HG02759 (cell line): ENCODE measurements at regions not wholly inside any gene's neighbourhood (a gene's known extent, or its start where the extent isn't known, plus 50 kb on each side); places are given as distances from the start of the nearest gene placed in this dataset.

Experiments
- ATAC-seq: cut with Tn5 transposase; IDR thresholded peaks from one replicate; pipeline ENCODE4 v1.9.1; 2021; ENCODE audit warnings: mild to moderate bottlenecking, moderate library complexity; ENCODE audit not compliant: unreplicated experiment

DNA sequence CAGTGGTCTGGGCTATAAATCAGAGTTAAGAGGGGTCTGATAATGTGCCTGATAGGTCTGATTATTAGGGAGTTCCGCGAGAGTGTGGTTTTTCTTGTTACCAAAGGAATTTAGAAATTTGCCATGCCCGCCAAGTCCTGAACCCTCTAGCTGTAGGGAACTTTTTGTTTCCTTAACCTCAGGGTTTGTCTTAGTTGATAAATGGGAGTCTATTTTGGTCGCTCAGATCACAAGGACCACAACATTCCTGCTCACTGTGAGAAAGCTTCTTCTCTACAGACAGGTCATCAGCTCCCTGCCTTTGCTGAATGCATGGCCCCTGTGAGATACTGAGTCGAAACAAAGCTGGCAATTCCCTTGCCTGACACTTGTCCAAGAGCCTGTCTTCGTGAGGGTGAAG, 497.8 kb downstream of the HS3ST4 start:
- no peak for ATAC-seq

DNA sequence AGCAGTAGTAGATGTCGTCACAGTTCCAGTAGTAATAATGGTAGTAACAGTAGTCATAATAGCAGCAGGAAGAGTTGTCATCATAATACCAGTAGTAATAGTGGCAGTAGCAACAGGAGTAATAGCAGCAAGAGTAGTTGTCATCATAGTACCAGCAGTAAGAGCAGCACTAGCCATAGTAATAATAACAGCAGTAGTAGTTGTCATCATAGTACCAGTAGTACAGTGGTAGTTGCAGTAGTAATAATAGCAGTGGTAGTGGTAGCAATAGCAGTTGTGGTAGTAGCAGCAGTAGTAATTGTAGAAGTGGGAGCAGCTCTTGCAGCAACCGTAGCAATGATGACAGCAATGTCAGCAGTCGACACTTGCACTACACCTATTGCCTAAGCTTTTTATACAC, 502.8 kb downstream of the HS3ST4 start:
- ATAC-seq: no peak

DNA sequence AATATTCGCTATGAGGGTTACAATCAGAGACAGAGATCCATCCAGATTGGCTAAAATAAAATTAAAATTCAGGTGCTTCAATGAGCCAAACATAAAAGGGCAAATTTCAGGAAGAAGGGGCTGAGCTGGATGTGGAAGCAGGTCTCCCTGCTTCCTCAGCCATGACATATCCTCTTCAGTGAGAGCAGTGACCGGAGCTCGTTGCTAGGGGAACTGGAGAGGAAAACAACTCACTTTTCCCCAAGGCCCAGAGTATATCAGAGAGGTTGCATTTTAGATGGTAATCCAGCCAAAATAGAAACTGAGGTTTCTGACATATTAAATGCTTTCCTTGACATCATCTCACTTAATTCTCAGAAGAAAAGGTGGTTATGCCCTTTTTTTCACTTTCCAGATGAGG, 503.5 kb downstream of the HS3ST4 start:
- no peak for ATAC-seq

DNA sequence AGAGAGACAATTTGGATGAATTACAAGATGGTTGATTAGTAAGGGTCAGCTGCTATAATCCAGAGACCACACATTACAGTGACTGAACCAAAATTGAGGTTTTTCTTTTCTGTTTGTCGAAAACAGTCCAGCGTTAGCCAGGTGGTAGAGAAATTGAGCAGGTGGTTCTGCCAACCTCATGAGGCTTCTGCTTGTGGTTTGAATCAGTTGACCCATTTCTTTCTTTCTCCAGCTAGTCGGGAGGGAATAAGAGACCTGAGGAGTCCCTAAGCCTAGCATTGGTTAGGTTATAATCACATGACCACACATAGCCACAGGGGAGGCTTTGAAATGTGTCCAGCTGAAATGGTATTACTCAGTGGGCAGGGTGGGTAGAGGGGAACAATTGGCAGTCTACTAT, 504.6 kb downstream of the HS3ST4 start:
- ATAC-seq: no peak

DNA sequence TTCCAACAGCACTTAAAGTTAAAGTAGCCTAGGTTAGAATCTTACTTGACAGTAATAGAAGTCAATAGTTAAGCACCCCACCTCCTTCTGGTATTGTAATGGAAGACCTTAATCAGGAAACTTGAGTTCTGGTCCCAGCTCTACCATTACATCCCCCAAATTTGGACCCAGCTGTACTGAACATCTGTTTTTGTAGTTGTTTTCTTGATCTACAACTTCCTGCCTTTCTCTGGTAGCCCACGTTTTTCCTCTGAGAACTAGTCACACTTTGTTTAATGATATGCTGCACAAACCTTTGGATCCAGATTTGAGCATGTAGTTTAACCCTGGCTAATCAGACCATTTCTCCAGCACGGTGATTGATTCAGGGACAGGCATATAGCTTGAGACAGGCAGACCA, 505.0 kb downstream of the HS3ST4 start:
- ATAC-seq: no peak

DNA sequence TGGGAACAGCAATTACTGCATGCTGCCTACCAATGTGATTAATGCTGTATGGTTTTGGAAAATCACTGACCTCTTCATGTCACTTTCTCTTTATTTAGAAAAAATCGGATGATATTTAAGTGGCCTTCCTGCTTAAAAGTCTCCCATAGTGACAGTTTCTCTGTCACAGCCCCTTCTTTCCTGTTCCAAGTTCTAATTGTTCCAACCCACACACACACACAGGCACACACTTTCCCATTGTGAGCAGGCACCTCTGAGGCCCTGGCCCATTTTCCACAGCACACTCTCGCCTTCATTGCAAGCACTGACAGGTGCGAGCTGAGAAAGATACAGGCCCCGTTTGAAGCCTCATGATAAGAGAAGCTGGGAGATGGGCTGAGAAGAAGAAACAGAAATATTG, 505.9 kb downstream of the HS3ST4 start:
- no peak for ATAC-seq

DNA sequence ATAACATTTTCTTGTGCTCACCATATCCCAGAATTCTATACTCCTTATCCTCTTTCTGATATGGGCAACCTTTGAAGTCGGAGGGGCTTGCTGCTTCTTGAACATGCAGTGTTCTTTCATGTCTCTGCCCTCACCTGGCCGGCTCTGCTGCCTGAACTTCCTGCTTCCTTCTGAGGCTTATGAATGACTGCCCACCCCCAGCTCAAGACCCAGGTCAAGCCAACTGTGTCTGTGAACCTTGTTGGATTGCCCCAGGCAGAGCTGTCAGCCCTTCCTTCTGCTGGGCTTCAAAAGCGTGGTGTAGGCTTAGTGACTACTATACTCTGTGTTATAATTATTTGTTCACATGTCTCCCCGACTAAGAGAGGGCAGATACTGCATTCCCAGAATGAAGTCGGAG, 506.5 kb downstream of the HS3ST4 start:
- no peak for ATAC-seq

DNA sequence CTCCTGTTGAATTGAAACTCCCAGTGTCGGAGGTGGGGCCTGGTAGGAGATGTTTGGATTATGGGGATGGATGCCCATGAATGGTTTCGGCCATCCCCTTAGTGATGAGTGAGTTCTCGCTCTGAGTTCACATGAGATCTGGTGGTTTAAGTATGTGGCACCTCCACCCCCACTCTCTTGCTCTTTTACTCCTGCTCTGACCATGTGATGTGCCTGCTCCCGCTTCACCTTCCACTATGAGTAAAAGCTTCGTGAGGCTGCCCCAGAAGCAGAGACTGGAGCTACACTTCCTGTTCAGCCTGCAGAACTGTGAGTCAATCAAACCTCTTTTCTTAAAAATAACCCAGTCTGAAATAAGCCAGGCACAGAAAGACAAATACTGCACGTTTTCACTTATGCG, 512.4 kb downstream of the HS3ST4 start:
- no peak for ATAC-seq

DNA sequence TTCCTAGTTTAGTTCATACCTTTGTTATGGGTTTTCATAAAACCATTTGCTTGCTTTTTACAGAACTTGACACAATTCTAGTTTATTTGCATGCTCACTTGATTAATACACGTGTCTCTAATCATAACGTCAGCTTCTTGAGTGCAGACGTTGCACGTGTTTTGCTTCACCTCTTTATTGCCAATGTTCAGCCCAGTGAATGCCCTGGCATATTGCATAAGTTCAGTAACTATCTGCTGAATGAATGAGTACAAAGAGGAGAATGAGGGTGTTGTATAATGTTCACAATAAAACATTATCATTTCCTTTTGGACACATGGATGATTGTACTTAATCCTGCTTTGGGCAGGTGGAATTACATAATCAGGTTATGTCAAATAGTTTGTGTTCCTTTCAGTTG, 519.8 kb downstream of the HS3ST4 start:
- ATAC-seq: no peak

DNA sequence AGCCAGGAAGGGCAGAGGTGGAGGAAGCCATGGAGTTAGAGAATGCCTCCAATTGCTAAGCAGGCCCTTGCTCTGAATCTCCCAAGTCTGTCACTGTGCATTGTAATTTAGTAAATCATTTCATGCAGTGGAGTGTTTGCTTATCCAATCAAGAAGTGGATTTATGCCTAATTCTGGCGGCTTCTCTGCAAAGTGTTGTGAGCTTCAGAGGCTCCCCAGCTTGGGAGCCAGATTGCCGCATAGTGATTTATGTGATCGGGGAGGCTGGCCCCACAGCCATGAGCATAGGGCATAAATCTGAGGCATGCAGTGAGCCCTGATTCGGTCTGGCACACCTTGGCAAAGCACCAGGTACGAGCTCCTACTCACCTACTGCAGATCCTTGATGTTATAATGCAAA, 520.8 kb downstream of the HS3ST4 start:
- no peak for ATAC-seq

DNA sequence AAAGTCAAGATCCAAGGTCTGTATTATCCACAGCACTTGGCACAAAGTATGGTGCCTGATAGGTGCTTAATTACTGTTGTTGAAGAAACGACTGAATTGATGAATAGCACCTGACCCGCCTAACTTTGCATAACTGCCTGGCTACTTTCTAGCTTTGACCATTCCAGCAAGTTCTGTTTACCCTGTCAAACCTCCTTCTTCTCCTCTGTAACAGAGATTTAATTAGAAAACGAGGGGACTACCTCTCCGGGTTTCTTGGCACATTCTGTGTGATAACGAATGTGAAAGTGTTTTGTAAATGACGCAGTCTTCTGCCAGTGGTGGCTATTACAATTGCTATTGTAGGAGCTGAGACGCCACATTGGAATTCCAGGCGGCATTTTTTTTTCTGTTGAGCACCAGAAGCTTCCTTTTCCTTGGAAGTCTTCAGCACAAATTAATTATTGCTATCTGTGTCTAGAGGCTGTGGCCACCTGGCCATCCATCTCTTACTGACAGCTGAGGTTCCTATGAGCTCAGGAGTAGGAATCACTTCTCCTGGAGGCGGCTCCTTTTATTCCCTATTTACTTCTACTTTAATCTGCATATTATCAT, 522.9 kb downstream of the HS3ST4 start:
- ATAC-seq: no peak

DNA sequence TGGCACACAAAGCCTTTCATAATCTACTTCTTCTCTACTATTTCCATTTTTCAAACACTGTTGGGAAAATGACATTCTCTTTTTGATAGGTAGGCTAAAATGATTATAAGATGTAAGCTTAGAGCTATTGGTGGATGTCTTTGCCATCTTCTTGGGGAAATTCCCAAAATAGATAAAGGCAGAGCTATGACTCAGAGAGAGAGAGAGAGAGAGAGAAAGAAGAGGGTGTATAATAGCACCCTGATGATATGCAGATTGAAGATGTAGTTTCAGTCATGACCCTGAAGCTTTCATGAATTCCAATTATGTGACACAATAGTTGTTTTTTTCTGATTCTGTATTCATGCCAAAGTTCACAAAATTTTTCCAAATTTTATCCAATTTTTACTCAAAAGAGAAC, 529.1 kb downstream of the HS3ST4 start:
- ATAC-seq: no peak

DNA sequence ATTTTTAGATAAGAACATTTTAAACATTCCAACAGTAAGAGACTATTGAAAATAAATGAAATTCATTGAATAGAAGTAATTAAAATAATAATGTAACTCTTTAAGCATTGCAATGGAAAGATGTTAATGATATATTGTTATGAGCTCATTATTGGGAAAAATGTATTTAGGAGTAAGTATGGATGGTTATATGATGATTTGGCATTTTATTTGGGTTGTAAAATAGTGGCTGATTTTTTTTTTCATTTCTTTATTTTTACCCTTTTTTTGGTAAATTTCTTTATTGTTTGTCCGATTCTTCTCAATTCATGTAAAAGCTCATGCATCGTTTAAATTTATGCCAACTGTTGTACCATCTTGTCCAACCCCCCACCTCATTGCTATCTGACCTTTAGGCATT, 539.9 kb downstream of the HS3ST4 start:
- ATAC-seq: no peak

DNA sequence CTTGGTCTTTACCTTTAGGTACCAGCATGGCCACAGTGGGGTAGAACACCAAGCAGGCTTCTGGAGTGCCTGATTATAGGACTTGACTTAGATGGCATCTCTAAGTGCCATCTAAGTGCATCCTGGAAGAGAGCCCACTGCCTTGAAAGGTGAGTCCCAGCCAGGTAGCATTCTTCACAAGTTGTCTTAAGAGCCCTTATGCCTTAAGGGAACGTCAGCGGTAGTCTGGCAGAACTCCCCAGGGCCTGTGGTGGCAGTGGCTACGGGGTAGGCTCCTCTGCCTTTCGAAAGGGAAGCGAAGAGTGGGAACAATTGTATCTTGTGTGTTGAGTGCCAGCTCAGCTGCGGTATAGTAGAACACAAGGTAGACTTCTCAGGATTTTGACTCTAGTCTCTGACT, 549.0 kb downstream of the HS3ST4 start:
- no peak for ATAC-seq

DNA sequence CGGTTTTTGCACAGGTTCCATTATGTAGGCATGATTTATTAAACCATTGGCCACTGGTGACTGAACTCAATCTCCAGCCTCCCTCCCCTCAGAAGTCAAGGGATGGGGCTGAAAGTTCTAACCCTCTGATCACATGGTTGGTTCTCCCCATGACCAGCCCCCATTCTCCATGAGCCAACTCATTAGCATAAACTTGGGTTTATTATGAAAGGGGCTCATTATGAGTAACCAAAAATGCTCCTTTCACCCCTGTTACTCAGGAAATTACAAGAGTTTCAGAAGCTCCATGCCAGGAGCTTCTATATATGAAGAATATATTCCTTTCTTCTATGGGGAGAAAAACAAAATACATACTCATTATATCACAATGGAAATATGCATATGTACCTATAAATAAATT, 555.3 kb downstream of the HS3ST4 start:
- no peak for ATAC-seq

DNA sequence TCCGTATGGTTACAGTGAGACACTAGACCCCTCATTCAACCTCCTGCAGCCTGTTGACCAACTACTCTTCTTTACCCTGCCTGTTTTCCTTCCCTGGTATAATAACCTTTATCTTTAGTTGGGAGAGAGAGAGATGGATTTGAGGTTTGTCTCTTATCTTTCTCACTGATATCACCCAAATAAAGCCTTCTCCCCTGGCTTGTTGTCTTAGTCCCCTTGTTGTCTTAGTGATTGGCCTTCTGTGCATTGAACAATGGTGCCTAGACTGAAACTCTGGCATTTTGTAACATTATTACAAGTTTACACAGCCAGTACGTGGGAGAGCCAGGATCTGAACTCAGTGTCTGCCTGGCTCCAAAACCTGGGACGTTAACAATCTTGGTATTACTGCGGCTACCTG, 560.8 kb downstream of the HS3ST4 start:
- no peak for ATAC-seq

DNA sequence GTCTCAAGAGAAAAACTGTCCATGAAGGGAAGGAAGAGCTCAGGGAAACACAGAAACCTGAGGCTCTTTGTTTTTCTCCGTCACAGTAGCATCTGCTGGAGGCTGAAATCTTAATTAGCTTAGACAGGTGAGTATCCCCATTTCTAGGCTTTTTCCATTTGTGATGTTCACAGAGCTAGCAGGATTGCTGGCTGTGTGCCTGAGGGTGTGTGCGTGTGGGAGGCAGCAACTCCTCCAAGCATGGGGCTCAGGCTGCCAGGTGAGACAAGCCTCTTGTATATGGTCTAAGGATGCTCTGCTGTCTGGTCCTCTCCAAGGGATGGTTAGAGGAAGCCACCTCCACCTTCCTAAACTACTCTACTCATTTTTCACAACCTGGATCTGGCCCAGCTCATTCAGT, 569.9 kb downstream of the HS3ST4 start:
- no peak for ATAC-seq

DNA sequence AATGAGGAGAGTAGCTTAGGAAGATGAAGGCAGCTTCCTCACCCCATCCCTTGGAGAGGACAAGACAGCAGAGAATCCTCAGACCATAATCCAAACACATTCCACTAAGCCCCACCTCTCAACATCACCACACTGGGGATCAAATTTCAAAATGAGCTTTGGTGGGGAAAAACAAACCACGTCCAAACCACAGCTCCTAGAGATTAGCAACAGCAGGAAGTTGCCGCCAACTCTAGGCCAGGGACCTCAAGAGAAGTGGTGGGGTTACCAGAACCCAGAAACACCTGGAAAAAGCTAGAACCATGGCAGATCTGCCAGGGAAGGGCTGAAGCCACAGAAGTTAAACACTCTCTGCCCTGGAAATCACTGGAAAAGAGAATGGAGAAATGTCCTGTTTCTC, 571.6 kb downstream of the HS3ST4 start:
- ATAC-seq: no peak

DNA sequence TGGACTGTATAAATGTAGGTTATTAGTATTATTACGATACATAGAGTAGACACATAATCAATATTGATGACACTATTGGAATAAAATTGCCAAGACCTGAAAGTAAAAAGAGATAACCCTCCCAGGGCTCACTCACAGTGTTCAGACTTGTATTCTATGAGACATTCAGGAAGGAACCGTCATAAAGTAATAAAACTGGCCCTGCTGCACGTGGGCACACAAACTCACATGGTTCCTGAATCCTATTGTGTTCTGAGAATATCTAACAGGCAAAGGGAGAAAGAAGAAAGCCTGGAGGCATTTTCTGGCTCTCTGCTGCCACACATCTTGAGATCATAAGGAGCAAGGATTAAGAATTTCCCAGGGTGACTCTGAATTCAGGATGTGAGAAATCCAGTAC, 575.9 kb downstream of the HS3ST4 start:
- ATAC-seq: no peak

DNA sequence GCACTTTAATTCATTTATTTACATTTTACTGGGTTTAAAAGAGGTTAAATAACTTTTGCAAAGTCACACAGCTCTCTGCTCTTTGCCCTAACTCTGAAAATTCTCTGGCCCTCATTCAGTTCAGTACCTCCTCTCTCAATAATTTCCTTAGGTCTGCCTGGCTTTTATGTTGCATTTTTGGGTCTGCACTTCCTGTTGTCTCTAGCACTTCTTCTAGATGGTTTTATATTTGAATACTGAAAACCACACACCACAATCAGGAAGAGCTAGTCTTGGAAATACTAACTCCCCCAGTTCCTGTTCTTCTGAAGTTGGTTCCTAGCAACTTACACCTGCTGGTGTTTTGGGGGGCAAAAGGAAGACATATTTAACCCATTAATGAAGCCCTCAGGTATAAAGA, 577.9 kb downstream of the HS3ST4 start:
- no peak for ATAC-seq

DNA sequence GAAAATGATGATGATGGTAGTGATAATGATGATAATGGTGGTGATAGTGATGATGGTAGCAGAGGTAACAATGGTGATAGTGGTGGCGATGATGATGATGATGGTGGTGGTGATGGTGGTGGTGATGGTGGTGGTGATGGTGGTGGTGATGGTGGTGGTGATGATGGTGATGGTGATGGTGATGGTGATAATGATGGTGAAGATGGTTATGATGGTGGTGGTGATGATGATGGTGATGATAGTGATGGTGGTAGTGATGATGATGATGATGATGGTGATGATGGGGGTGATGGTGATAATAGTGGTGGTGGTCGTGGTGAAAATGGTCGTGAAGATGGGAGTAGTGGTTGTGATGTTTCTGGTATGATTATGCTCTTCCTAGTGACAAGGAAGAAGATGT, 581.8 kb downstream of the HS3ST4 start:
- no peak for ATAC-seq

DNA sequence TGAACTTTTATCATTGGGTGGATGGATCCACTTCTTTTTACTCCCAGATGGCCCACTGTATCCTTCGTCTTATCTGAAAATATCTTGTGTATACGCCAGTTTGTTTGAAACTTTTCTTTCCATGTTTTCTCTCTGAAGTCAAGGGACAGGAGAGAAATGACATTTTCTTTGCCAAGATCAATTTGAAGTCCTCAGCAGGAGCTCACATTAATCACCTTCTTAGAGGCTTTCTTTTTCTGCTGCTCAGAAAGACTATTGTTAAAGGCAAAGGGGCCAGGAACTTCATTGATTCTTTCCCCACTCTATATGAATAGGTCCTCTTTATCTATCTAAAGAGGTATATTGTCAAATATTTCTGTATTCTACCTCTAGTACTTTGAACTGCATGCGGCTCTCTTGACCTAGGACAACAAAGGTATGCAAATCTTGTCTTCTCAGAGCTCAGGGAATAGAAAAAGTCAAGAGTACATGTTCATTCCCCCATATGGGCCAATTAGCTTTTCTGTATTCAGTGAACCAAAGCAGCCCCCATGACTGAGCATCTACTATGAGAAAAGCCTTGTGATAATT, 583.3 kb downstream of the HS3ST4 start:
- ATAC-seq: no peak

DNA sequence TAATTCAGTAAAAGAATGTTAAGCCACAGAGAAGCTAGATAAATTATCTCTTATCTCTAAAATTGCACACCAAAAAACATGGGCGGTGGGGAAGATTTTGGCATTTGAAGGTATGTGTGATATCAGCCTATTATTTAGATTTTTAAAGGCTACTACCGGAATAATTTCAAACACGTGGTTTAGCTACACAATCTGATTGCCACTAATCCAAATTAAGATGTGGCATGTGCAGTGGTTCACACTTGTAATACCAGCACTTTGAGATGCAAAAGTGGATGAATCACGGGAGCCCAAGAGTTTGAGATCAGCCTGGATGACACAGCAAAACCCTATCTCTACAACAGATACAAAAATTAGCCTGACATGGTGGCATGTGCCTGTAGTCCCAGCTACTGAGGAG, 584.5 kb downstream of the HS3ST4 start:
- ATAC-seq: no peak
